Hepatic stellate cell (primary cell): ENCODE measurements at regions not wholly inside any gene's neighbourhood (a gene's known extent, or its start where the extent isn't known, plus 50 kb on each side); places are given as distances from the start of the nearest gene placed in this dataset.

Experiments used
- DNase-seq: peaks from one replicate; pipeline ENCODE4 v3.0.0; 2011; ENCODE audit warnings: low spot score

- no peak for DNase-seq
Measured at GRCh38 chr13:107331359-107331758, 763.4 kb upstream of the ARGLU1 start.

- DNase-seq, result no peak
Measured at GRCh38 chr13:107330484-107330883, 762.5 kb upstream of the ARGLU1 start.

GRCh38 chr13:107329991-107330390 lies 762.1 kb upstream of the ARGLU1 start:
- no peak for DNase-seq

GRCh38 chr13:107324416-107325204 lies 756.7 kb upstream of the ARGLU1 start:
- DNase-seq, result no peak

GRCh38 chr13:107322228-107322627 lies 754.3 kb upstream of the ARGLU1 start:
- no peak for DNase-seq

- DNase-seq, result no peak
Measured at GRCh38 chr13:107305178-107305577, 737.2 kb upstream of the ARGLU1 start.

- no peak for DNase-seq
Measured at GRCh38 chr13:107301724-107302374, 733.9 kb upstream of the ARGLU1 start.

GRCh38 chr13:107299717-107300116 lies 731.8 kb upstream of the ARGLU1 start:
- DNase-seq, result no peak

GRCh38 chr13:107296804-107297203 lies 728.9 kb upstream of the ARGLU1 start:
- DNase-seq, result peak; percentile 35

GRCh38 chr13:107295416-107296140 lies 727.6 kb upstream of the ARGLU1 start:
- DNase-seq, result no peak

GRCh38 chr13:107293924-107294323 lies 726.0 kb upstream of the ARGLU1 start:
- no peak for DNase-seq

- DNase-seq, result no peak
Measured at GRCh38 chr13:107291875-107292274, 723.9 kb upstream of the ARGLU1 start.

GRCh38 chr13:107289540-107289939 lies 721.6 kb upstream of the ARGLU1 start:
- peak; percentile 11 for DNase-seq

GRCh38 chr13:107284173-107284572 lies 716.2 kb upstream of the ARGLU1 start:
- no peak for DNase-seq

GRCh38 chr13:107277911-107278310 lies 710.0 kb upstream of the ARGLU1 start:
- DNase-seq, result no peak

GRCh38 chr13:107276936-107277335 lies 709.0 kb upstream of the ARGLU1 start:
- DNase-seq, result no peak

- no peak for DNase-seq
Measured at GRCh38 chr13:107275945-107276614, 708.1 kb upstream of the ARGLU1 start.

GRCh38 chr13:107275312-107275711 lies 707.4 kb upstream of the ARGLU1 start:
- DNase-seq, result no peak

- DNase-seq, result peak; percentile 12
Measured at GRCh38 chr13:107271227-107271626, 703.3 kb upstream of the ARGLU1 start.

- DNase-seq, result no peak
Measured at GRCh38 chr13:107266657-107267056, 698.7 kb upstream of the ARGLU1 start.

- no peak for DNase-seq
Measured at GRCh38 chr13:107258599-107259187, 690.8 kb upstream of the ARGLU1 start.

- DNase-seq, result no peak
Measured at GRCh38 chr13:107254392-107254791, 686.5 kb upstream of the ARGLU1 start.
